Body of pancreas (tissue), 4 donors: ENCODE measurements at regions not wholly inside any gene's neighbourhood (a gene's known extent, or its start where the extent isn't known, plus 50 kb on each side); places are given as distances from the start of the nearest gene placed in this dataset.

Experiments
- ATAC-seq: fragments of 150-250 bp; one replicate; pipeline ENCODE4 v1.9.1; 2016
- DNase-seq, 4 donors: peaks; one replicate each; pipeline ENCODE4 v3.0.0-alpha.2; 2019
- H3K27ac ChIP-seq, 4 donors: fragments of 200-600 bp; sonication (generic); 1 replicate in 3 of 4; 2 replicates in 1 of 4; pipeline versions ENCODE4 v1.5.1 to v1.6.1; 2016 to 2019; ENCODE audit warnings: mild to moderate bottlenecking in 1 of 4, mixed read lengths in 1 of 4, moderate library complexity in 1 of 4
- H3K27me3 ChIP-seq, 2 donors: fragments of 200-600 bp; sonication (generic); one replicate each; pipeline ENCODE4 v1.6.0; 2016; ENCODE audit warnings: mild to moderate bottlenecking in 1 of 2
- H3K36me3 ChIP-seq, 2 donors: fragments of 200-600 bp; sonication (generic); replicated peaks in 1 of 2; 2 replicates each; pipeline ENCODE4 v1.5.1; 2016; ENCODE audit warnings: low read depth in 2 of 2; ENCODE audit not compliant: insufficient read depth in 1 of 2
- H3K4me1 ChIP-seq: fragments of 200-600 bp; sonication (generic); one replicate; pipeline ENCODE4 v1.6.0; 2016
- H3K4me3 ChIP-seq, 2 donors: fragments of 200-600 bp; sonication (generic); 1 replicate in 1 of 2; 2 replicates in 1 of 2; pipeline ENCODE4 v1.5.1; 2016 to 2019
- H3K9me3 ChIP-seq, 3 donors: fragments of 200-600 bp; sonication (generic); 1 replicate in 2 of 3; 2 replicates in 1 of 3; pipeline ENCODE4 v1.5.1; 2016
- CTCF ChIP-seq, 7 experiments: fragments of 450-650 bp in 4 of 7; fragments of 200-600 bp in 3 of 7; sonication (generic) in 3 of 7; IDR thresholded peaks; one replicate each; pipeline ENCODE4 v1.5.1; 2016 to 2019; ENCODE audit warnings: antibody characterized with exemption in 7 of 7
- POLR2A ChIP-seq, 3 donors: fragments of 450-650 bp; IDR thresholded peaks; one replicate each; pipeline ENCODE4 v1.6.1; 2016; ENCODE audit warnings: antibody characterized with exemption in 3 of 3, mild to moderate bottlenecking in 2 of 3
- WGBS, 2 donors: methylation state at CpG; one replicate each; pipeline ENCODE4 v1.1.5; 2017; 5-methylcytosine and 5-hydroxymethylcytosine counted together
- intact Hi-C: fragments of 100-400 bp; cut with DNase I; formaldehyde crosslinking; loops from one replicate; pipeline ENCODE4 v1.15.1; 2023

- Histone ChIP-seq H3K27me3 (no peaks in the 10 kb centered on the region), H3K4me1 (no peaks in the 10 kb centered on the region), H3K27ac (no peak overlapping the region), H3K36me3 (no peaks in the 10 kb centered on the region), H3K4me3 (no peak overlapping the region), H3K9me3 (no peaks in the 10 kb centered on the region)
- intact Hi-C loops = no loop called here
- DNase-seq = no peak
- 60 to 76% methylated on average over 3 of the region's 3 CpGs for WGBS, 2 donors
- no peak for TF ChIP-seq POLR2A (IDR thresholded peaks at IDR 0.05)
- no peak for TF ChIP-seq CTCF (IDR thresholded peaks at IDR 0.05)
- ATAC-seq = no peak
Measured at GRCh38 chr6:9532621-9533557, 882.0 kb downstream of the TFAP2A start.

GRCh38 chr6:9527679-9528286 is 887.1 kb downstream of the TFAP2A start:
- Histone ChIP-seq H3K9me3 (no peaks in the 10 kb centered on the region), H3K27ac (no peak overlapping the region), H3K4me3 (no peak overlapping the region), H3K4me1 (no peaks in the 10 kb centered on the region), H3K36me3 (no peaks in the 10 kb centered on the region), H3K27me3 (no peaks in the 10 kb centered on the region)
- DNase-seq (no peak), ATAC-seq (no peak)
- 26 to 30% methylated on average over 4 of the region's 4 CpGs for WGBS, 2 donors
- no peak for TF ChIP-seq POLR2A (IDR thresholded peaks at IDR 0.05)
- no peak for TF ChIP-seq CTCF (IDR thresholded peaks at IDR 0.05)
- intact Hi-C loops = no loop called here

- TF ChIP-seq CTCF (IDR thresholded peaks at IDR 0.05) = no peak
- TF ChIP-seq POLR2A (IDR thresholded peaks at IDR 0.05) = no peak
- intact Hi-C loops = no loop called here
- Histone ChIP-seq H3K9me3 (no peaks in the 10 kb centered on the region), H3K36me3 (no peaks in the 10 kb centered on the region), H3K27me3 (no peaks in the 10 kb centered on the region), H3K4me3 (no peak overlapping the region), H3K27ac (no peak overlapping the region), H3K4me1 (no peaks in the 10 kb centered on the region)
- no peak for DNase-seq
- no peak for ATAC-seq
Measured at GRCh38 chr6:9523462-9523861, 891.4 kb downstream of the TFAP2A start.

- intact Hi-C loops = no loop called here
- Histone ChIP-seq H3K9me3 (no peaks in the 10 kb centered on the region), H3K27me3 (no peaks in the 10 kb centered on the region), H3K27ac (no peak overlapping the region), H3K36me3 (no peaks in the 10 kb centered on the region), H3K4me1 (no peaks in the 10 kb centered on the region), H3K4me3 (no peak overlapping the region)
- DNase-seq = no peak
- TF ChIP-seq CTCF (IDR thresholded peaks at IDR 0.05) (no peak), POLR2A (IDR thresholded peaks at IDR 0.05) (no peak)
- ATAC-seq = no peak
- WGBS, 2 donors = 15 to 19% methylated on average over 3 of the region's 3 CpGs
Measured at GRCh38 chr6:9522101-9522500, 892.8 kb downstream of the TFAP2A start.
